Endothelial cell of umbilical vein (primary cell): ENCODE measurements at regions not wholly inside any gene's neighbourhood (a gene's known extent, or its start where the extent isn't known, plus 50 kb on each side); places are given as distances from the start of the nearest gene placed in this dataset.

Experiments
- BruUV-seq: library from RNA; stranded (reverse); fragments of 400-500 nt; replicated peaks from 2 replicates; lab custom pipeline; 2021; lab: Mats Ljungman, UMichigan
- CTCF ChIA-PET: fragments of 300-600, 350-600 bp; sonication (Branson Sonifier 250); formaldehyde crosslinking; loops from one replicate; lab custom pipeline; 2021; ENCODE audit warnings: antibody characterized with exemption, inconsistent platforms; lab: Charles Lee
- POLR2A ChIA-PET: fragments of 300-600, 350-600 bp; sonication (Branson Sonifier 250); formaldehyde crosslinking; loops from one replicate; lab custom pipeline; 2021; ENCODE audit warnings: antibody characterized with exemption, inconsistent platforms; lab: Charles Lee
- DNase-seq: peaks from one replicate; pipeline ENCODE4 v3.0.0-alpha.2; 2011; ENCODE audit warnings: low read depth, low spot score
- FAIRE-seq: peaks from 2 replicates; lab custom pipeline; 2011; peaks lifted over from hg19 to GRCh38; lab: Jason Lieb, UNC
- H2AFZ ChIP-seq: 2 replicates; pipeline ENCODE4 v1.6.0; 2012; ENCODE audit warnings: low read depth, low read length, control low read depth, inconsistent platforms
- H3K27ac ChIP-seq: 2 replicates; pipeline ENCODE4 v1.5.1; 2011; ENCODE audit warnings: low read depth, mild to moderate bottlenecking, control low read depth, low read length, moderate library complexity; ENCODE audit not compliant: insufficient read depth
- H3K27me3 ChIP-seq, 2 experiments: 2 replicates each; pipeline versions ENCODE4 v1.6.0 to v1.6.1; 2011; ENCODE audit warnings: low read length in 2 of 2, mixed read lengths in 1 of 2; ENCODE audit not compliant: control insufficient read depth in 2 of 2, insufficient read depth in 2 of 2
- H3K36me3 ChIP-seq, 2 experiments: 2 replicates in 1 of 2; 3 replicates in 1 of 2; pipeline ENCODE4 v1.5.1; 2011; ENCODE audit warnings: low read length in 2 of 2, mild to moderate bottlenecking in 1 of 2, moderate library complexity in 1 of 2; ENCODE audit not compliant: control insufficient read depth in 2 of 2, insufficient read depth in 2 of 2; ENCODE audit errors: extremely low read depth in 1 of 2
- H3K4me1 ChIP-seq: 3 replicates; pipeline ENCODE4 v1.5.1; 2011; ENCODE audit warnings: mild to moderate bottlenecking, low read length; ENCODE audit not compliant: control insufficient read depth, insufficient read depth; ENCODE audit errors: extremely low read depth
- H3K4me2 ChIP-seq: 2 replicates; pipeline ENCODE4 v1.6.1; 2011; ENCODE audit warnings: low read length, control low read depth, mixed read lengths; ENCODE audit not compliant: insufficient read depth
- H3K4me3 ChIP-seq, 3 experiments: fragments of 200-600 bp in 1 of 3; sonication (generic), shearing (Covaris generic) in 1 of 3; replicated peaks in 1 of 3; 2 replicates each; pipeline ENCODE4 v1.5.1; 2011 to 2016; ENCODE audit warnings: control low read depth in 3 of 3, low read length in 3 of 3, mild to moderate bottlenecking in 2 of 3, inconsistent platforms in 1 of 3, low read depth in 1 of 3, moderate library complexity in 1 of 3; ENCODE audit not compliant: insufficient read depth in 1 of 3
- H3K79me2 ChIP-seq: 2 replicates; pipeline ENCODE4 v1.6.0; 2012; ENCODE audit warnings: low read length, inconsistent platforms; ENCODE audit not compliant: control insufficient read depth, insufficient read depth
- H3K9ac ChIP-seq: replicated peaks from 2 replicates; pipeline ENCODE3; 2011; ENCODE audit warnings: low read length, control low read depth; ENCODE audit not compliant: insufficient read depth; ENCODE audit errors: extremely low read depth
- H3K9me1 ChIP-seq: replicated peaks from 3 replicates; pipeline ENCODE4 v1.6.0; 2011; ENCODE audit warnings: mild to moderate bottlenecking, low read length; ENCODE audit not compliant: control insufficient read depth, insufficient read depth; ENCODE audit errors: extremely low read depth
- H3K9me3 ChIP-seq: replicated peaks from 2 replicates; pipeline ENCODE4 v1.5.1; 2012; ENCODE audit warnings: low read length, inconsistent platforms; ENCODE audit not compliant: control insufficient read depth, insufficient read depth
- H4K20me1 ChIP-seq: replicated peaks from 2 replicates; pipeline ENCODE3; 2011; ENCODE audit warnings: mild to moderate bottlenecking, low read length; ENCODE audit not compliant: control insufficient read depth, insufficient read depth; ENCODE audit errors: extremely low read depth
- EZH2 ChIP-seq: IDR thresholded peaks from 2 replicates; pipeline ENCODE4 v1.6.1; 2012; ENCODE audit warnings: borderline replicate concordance, low read depth, mild to moderate bottlenecking, moderate library complexity, low read length, inconsistent platforms; ENCODE audit not compliant: severe bottlenecking
- FOS ChIP-seq: IDR thresholded peaks from 2 replicates; pipeline ENCODE4 v1.6.1; 2011; ENCODE audit warnings: mild to moderate bottlenecking, low read length, moderate library complexity, borderline replicate concordance; ENCODE audit not compliant: insufficient read depth
- GATA2 ChIP-seq: IDR thresholded peaks from 2 replicates; pipeline ENCODE4 v1.7.0; 2011; ENCODE audit warnings: low read depth, mild to moderate bottlenecking, moderate library complexity, mixed read lengths, low read length; ENCODE audit not compliant: insufficient read length, insufficient read depth
- JUN ChIP-seq: IDR thresholded peaks from 2 replicates; pipeline ENCODE4 v1.6.1; 2011; ENCODE audit warnings: borderline replicate concordance, low read depth; ENCODE audit not compliant: insufficient read length, insufficient read depth
- MYC ChIP-seq: IDR thresholded peaks from one replicate; pipeline ENCODE4 v1.6.1; 2011; ENCODE audit warnings: mild to moderate bottlenecking, low read depth, low read length
- POLR2A ChIP-seq: IDR thresholded peaks from 2 replicates; pipeline ENCODE4 v1.6.1; 2012; ENCODE audit warnings: low read depth, mild to moderate bottlenecking, control low read depth, low read length
- POLR2AphosphoS5 ChIP-seq: IDR thresholded peaks from 2 replicates; pipeline ENCODE4 v1.6.1; 2012; ENCODE audit warnings: low read depth, mild to moderate bottlenecking, control low read depth, low read length, moderate library complexity; ENCODE audit not compliant: insufficient read depth
- dilution Hi-C: fragments of 300-500 bp; cut with MboI; formaldehyde crosslinking; loops from one replicate; pipeline ENCODE4 v1.15.0; 2019; ENCODE audit warnings: low sequenced_read_pairs; ENCODE audit not compliant: extremely low pct_ligation_motif_present
- intact Hi-C: fragments of 100-400 bp; cut with micrococcal nuclease; formaldehyde crosslinking; loops from one replicate; pipeline ENCODE4 v1.10.0; 2022
- TF ChIP-seq, protein P1 (sequence below), 2 donors: IDR thresholded peaks; 1 replicate in 1 of 2; 2 replicates in 1 of 2; pipeline ENCODE4 v1.5.1; 2011; ENCODE audit warnings: low read length in 2 of 2, mild to moderate bottlenecking in 2 of 2, moderate library complexity in 2 of 2, control low read depth in 1 of 2, inconsistent platforms in 1 of 2, low read depth in 1 of 2; ENCODE audit not compliant: insufficient read depth in 1 of 2; ENCODE audit errors: extremely low read depth in 1 of 2
- TF ChIP-seq, protein P2 (sequence below): IDR thresholded peaks from 2 replicates; pipeline ENCODE4 v1.6.1; 2011; ENCODE audit not compliant: insufficient read depth, insufficient read length

DNA sequence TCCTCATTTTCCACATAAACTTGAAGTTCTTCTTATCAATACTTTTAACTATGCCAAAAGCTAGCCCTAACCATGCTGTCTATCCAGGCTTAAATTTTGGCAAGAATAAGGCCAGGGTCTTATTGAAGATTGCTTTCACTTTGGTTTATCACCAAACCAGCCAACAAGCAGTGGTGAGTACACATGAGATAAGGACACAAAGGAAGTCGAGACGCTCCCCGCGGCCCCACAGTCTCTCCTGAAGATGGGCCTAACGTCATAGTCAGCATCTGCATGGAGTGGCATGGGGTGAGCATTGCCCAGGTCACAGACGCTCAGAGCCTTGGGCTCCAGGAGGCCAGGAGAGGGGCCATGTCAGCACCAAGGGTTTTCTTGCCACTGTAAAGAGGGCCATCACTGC lies 80.3 kb downstream of the ATPSCKMT start:
- Histone ChIP-seq H3K27me3 (no peaks in the 10 kb centered on the region), H3K9me3 (no peaks in the 10 kb centered on the region), H3K9me1 (no peaks in the 10 kb centered on the region), H4K20me1 (no peaks in the 10 kb centered on the region), H3K4me2 (no peak overlapping the region), H3K4me1 (no peaks in the 10 kb centered on the region), H2AFZ (no peak overlapping the region), H3K27ac (no peak overlapping the region), H3K36me3 (no peaks in the 10 kb centered on the region), H3K9ac (no peak overlapping the region), H3K79me2 (no peaks in the 10 kb centered on the region), H3K4me3 (no peak overlapping the region)
- BruUV-seq: no TSS peak
- no peak for FAIRE-seq
- CTCF ChIA-PET: no interaction called here
- dilution Hi-C loops (no loop called here), intact Hi-C loops (no loop called here)
- no peak for DNase-seq
- TF ChIP-seq EZH2 (no peak), GATA2 (no peak), MYC (no peak), POLR2A (no peak), POLR2AphosphoS5 (no peak), JUN (no peak), FOS (no peak)
- TF ChIP-seq, protein P1, sequence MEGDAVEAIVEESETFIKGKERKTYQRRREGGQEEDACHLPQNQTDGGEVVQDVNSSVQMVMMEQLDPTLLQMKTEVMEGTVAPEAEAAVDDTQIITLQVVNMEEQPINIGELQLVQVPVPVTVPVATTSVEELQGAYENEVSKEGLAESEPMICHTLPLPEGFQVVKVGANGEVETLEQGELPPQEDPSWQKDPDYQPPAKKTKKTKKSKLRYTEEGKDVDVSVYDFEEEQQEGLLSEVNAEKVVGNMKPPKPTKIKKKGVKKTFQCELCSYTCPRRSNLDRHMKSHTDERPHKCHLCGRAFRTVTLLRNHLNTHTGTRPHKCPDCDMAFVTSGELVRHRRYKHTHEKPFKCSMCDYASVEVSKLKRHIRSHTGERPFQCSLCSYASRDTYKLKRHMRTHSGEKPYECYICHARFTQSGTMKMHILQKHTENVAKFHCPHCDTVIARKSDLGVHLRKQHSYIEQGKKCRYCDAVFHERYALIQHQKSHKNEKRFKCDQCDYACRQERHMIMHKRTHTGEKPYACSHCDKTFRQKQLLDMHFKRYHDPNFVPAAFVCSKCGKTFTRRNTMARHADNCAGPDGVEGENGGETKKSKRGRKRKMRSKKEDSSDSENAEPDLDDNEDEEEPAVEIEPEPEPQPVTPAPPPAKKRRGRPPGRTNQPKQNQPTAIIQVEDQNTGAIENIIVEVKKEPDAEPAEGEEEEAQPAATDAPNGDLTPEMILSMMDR (IDR thresholded peaks at IDR 0.05; ENCODE audit: extremely low read depth in 1 of 2, insufficient read depth in 1 of 2, low read depth in 1 of 2, low read length in 2 of 2): no peak
- TF ChIP-seq, protein P2, sequence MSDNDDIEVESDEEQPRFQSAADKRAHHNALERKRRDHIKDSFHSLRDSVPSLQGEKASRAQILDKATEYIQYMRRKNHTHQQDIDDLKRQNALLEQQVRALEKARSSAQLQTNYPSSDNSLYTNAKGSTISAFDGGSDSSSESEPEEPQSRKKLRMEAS: no peak
- POLR2A ChIA-PET: no interaction called here
